Parathyroid adenoma (tissue), 2 donors: ENCODE measurements at regions not wholly inside any gene's neighbourhood (a gene's known extent, or its start where the extent isn't known, plus 50 kb on each side); places are given as distances from the start of the nearest gene placed in this dataset.

ENCODE experiments used
- H2AFZ ChIP-seq: fragments of 300-600 bp; sonication (generic); one replicate; pipeline ENCODE4 v1.7.0; 2017; ENCODE audit warnings: antibody characterized with exemption, mild to moderate bottlenecking
- H3K27ac ChIP-seq: fragments of 300-600 bp; sonication (generic); one replicate; pipeline ENCODE4 v1.7.0; 2017
- H3K27me3 ChIP-seq: fragments of 300-600 bp; sonication (generic); one replicate; pipeline ENCODE4 v1.7.0; 2017; ENCODE audit warnings: low read length; ENCODE audit not compliant: control insufficient read depth, insufficient read depth
- H3K36me3 ChIP-seq: fragments of 300-600 bp; sonication (generic); one replicate; pipeline ENCODE4 v1.7.0; 2017; ENCODE audit warnings: low read length; ENCODE audit not compliant: control insufficient read depth, insufficient read depth
- H3K4me1 ChIP-seq: fragments of 300-600 bp; sonication (generic); one replicate; pipeline ENCODE4 v1.7.0; 2017; ENCODE audit warnings: control low read depth
- H3K4me2 ChIP-seq: fragments of 300-600 bp; sonication (generic); one replicate; pipeline ENCODE4 v1.7.0; 2017; ENCODE audit warnings: low read length
- H3K4me3 ChIP-seq: fragments of 300-600 bp; sonication (generic); one replicate; pipeline ENCODE4 v1.7.0; 2017; ENCODE audit warnings: low read depth, low read length
- H3K79me2 ChIP-seq: fragments of 300-600 bp; sonication (generic); one replicate; pipeline ENCODE4 v1.7.0; 2017; ENCODE audit warnings: control low read depth
- H3K9ac ChIP-seq: fragments of 300-600 bp; sonication (generic); one replicate; pipeline ENCODE4 v1.7.0; 2017; ENCODE audit warnings: mild to moderate bottlenecking
- H3K9me3 ChIP-seq: fragments of 300-600 bp; sonication (generic); one replicate; pipeline ENCODE4 v1.7.0; 2017; ENCODE audit warnings: low read length; ENCODE audit not compliant: control insufficient read depth
- CTCF ChIP-seq: fragments of 300-600 bp; sonication (generic); IDR thresholded peaks from one replicate; pipeline ENCODE4 v1.7.0; 2017; ENCODE audit warnings: antibody characterized with exemption, mild to moderate bottlenecking
- donor health status: primary hyperparathyroidism.

DNA sequence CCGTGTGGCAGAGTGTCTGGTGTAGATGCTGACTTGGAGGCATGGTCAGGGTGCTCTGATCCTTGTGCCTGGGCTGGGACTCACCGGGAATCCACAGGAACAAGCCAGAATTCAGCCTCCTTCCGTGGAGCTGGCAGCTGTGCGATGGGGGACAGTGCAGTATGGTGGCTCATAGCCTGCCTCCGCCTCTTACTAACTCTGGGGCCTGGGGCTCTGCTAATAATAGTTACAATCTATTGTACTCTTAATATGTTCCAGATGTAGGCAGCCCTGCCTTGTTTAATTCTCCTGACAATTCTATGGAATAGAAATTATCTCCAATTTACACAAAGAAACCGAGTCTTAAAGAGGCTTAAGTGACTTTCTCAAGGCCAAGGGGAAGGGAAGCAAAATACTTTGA is 77.6 kb downstream of the PCDH1 start:
- H3K27me3 ChIP-seq = no peaks in the 10 kb centered on the region
- no peak overlapping the region for H3K9ac ChIP-seq
- no peaks in the 10 kb centered on the region for H3K79me2 ChIP-seq
- H3K4me3 ChIP-seq = no peak overlapping the region
- no peak for TF ChIP-seq CTCF
- H3K4me2 ChIP-seq = no peak overlapping the region
- H3K36me3 ChIP-seq = no peaks in the 10 kb centered on the region
- no peak overlapping the region for H3K27ac ChIP-seq
- no peaks in the 10 kb centered on the region for H3K9me3 ChIP-seq
- H3K4me1 ChIP-seq = peaks cover 7% of the 10 kb centered on the region
- no peak overlapping the region for H2AFZ ChIP-seq

DNA sequence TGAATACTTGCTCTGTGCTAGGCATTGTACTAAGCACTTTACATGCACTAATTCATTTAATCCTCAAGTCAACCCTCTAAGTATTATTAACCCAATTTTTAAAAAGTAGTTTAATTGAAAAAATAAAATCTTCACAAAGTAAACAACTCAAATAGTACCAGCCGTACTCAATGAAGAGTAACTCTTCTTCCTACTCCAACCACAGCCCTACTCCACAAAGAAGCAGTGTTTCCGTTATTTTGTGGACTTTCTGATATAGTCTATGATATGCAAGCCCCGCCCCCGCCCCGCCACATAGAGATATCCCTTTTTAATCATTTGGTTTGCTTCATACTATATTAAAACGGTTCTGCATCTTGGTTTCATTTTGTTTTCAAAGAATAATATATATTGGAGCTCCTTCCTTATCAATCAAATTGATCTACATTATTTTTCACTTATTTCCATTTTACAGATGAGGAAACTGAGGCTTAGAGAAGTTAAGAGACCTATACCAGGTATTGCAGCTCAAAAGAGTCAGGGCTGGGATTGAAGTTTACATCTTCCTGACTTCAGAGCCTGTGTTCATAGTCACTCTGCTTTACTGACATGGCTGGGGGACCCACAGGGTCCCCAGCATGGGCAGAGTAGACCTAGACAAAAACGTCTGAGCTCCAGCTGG is 78.6 kb downstream of the PCDH1 start:
- no peaks in the 10 kb centered on the region for H3K27me3 ChIP-seq
- no peak overlapping the region for H3K9ac ChIP-seq
- no peaks in the 10 kb centered on the region for H3K79me2 ChIP-seq
- no peaks in the 10 kb centered on the region for H3K36me3 ChIP-seq
- H3K9me3 ChIP-seq = no peaks in the 10 kb centered on the region
- no peak overlapping the region for H2AFZ ChIP-seq
- H3K4me1 ChIP-seq = peaks cover 7% of the 10 kb centered on the region
- no peak overlapping the region for H3K4me2 ChIP-seq
- no peak overlapping the region for H3K27ac ChIP-seq
- H3K4me3 ChIP-seq = no peak overlapping the region
- TF ChIP-seq CTCF = no peak

GRCh38 chr5:141797425-141797824 is 80.8 kb downstream of the PCDH1 start:
- H3K27ac ChIP-seq = no peak overlapping the region
- H3K27me3 ChIP-seq = no peaks in the 10 kb centered on the region
- no peak overlapping the region for H3K9ac ChIP-seq
- H3K9me3 ChIP-seq = no peaks in the 10 kb centered on the region
- no peaks in the 10 kb centered on the region for H3K79me2 ChIP-seq
- H3K4me3 ChIP-seq = no peak overlapping the region
- no peaks in the 10 kb centered on the region for H3K4me1 ChIP-seq
- H2AFZ ChIP-seq = no peak overlapping the region
- no peak for TF ChIP-seq CTCF
- H3K36me3 ChIP-seq = no peaks in the 10 kb centered on the region
- H3K4me2 ChIP-seq = no peak overlapping the region

DNA sequence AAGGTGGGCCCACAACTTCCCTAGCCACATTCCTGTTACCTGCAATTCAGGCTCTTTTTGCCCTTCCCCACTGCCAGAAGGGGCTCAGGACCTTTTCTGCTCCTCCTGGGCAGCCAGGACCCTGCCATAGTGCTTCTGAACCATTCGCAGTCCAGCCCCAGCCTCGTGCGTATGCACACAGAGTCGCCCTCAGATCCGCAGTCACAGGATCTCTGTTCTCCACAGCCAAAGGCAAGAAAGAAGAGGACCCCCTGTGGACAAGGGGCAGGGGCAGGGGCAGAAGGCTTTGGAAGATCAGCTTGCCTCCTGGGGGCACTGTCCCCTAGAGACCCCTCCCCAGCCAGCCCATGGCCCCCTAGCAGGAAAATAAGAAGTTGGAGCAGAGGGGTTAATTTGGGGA is 82.8 kb downstream of the PCDH1 start:
- no peak overlapping the region for H3K9ac ChIP-seq
- no peaks in the 10 kb centered on the region for H3K4me1 ChIP-seq
- no peaks in the 10 kb centered on the region for H3K27me3 ChIP-seq
- no peaks in the 10 kb centered on the region for H3K9me3 ChIP-seq
- H3K4me2 ChIP-seq = no peak overlapping the region
- no peaks in the 10 kb centered on the region for H3K79me2 ChIP-seq
- H3K4me3 ChIP-seq = no peak overlapping the region
- no peak overlapping the region for H2AFZ ChIP-seq
- TF ChIP-seq CTCF = no peak
- no peaks in the 10 kb centered on the region for H3K36me3 ChIP-seq
- no peak overlapping the region for H3K27ac ChIP-seq

DNA sequence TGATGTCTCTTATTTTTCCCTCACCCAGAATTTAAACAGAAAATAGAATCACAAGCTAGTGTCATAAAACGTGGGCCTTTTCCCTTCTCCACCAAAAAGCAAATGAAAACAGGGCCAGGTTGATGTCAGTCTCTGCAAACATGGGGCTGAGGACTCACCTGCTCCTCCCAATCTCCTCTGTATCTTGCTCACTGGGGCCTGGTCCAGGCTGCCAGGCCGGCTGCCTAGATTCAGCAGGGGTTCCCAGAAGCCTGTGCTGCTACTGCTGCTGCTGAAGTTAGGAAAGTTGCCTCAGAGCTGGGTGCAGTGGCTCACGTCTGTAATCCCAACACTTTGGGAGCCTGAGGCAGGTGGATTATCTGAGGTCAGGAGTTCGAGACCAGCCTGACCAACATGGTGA is 84.3 kb downstream of the PCDH1 start:
- no peak for TF ChIP-seq CTCF
- Histone ChIP-seq H3K27me3 (no peaks in the 10 kb centered on the region), H2AFZ (no peak overlapping the region), H3K36me3 (no peaks in the 10 kb centered on the region), H3K79me2 (no peaks in the 10 kb centered on the region), H3K9me3 (no peaks in the 10 kb centered on the region), H3K27ac (no peak overlapping the region), H3K4me2 (no peak overlapping the region), H3K4me1 (no peaks in the 10 kb centered on the region), H3K9ac (no peak overlapping the region), H3K4me3 (no peak overlapping the region)
